ENCODE measurements at regions not wholly inside any gene's neighbourhood (a gene's known extent, or its start where the extent isn't known, plus 50 kb on each side); places are given as distances from the start of the nearest gene placed in this dataset.
"Not testable (repeated sequence)": the region's sequence is repeated elsewhere in the genome, so short reads cannot be mapped to it uniquely, and the experiment has no call there.

GRCh38 chr2:226168496-226169160 is 631.0 kb downstream of the IRS1 start:
- H3K9me3 ChIP-seq = no peaks in the 10 kb centered on the region
- intact Hi-C loops (cut with DNase I) = no loop called here
- TF ChIP-seq CTCF (IDR thresholded peaks at IDR 0.05) = no peak
- no peaks in the 10 kb centered on the region for H3K36me3 ChIP-seq
- H3K4me3 ChIP-seq = no peak overlapping the region
- no peaks in the 10 kb centered on the region for H3K4me1 ChIP-seq
- no peak for ATAC-seq
- no peaks in the 10 kb centered on the region for H3K27me3 ChIP-seq (ENCODE audit: low read depth)
- DNase-seq = no peak
- no peak overlapping the region for H3K27ac ChIP-seq

- Histone ChIP-seq H3K27me3 (ENCODE audit: low read depth) (no peaks in the 10 kb centered on the region), H3K27ac (no peak overlapping the region), H3K4me1 (no peaks in the 10 kb centered on the region), H3K4me3 (no peak overlapping the region), H3K36me3 (no peaks in the 10 kb centered on the region), H3K9me3 (no peaks in the 10 kb centered on the region)
- no peak for DNase-seq
- no peak for TF ChIP-seq CTCF (IDR thresholded peaks at IDR 0.05)
- intact Hi-C loops (cut with DNase I) = no loop called here
- ATAC-seq = no peak
Observed at GRCh38 chr2:226164512-226164911, 635.1 kb downstream of the IRS1 start.

GRCh38 chr2:226160617-226161016 is 639.0 kb downstream of the IRS1 start:
- H3K9me3 ChIP-seq; H3K27me3 ChIP-seq (ENCODE audit: low read depth); DNase-seq; H3K4me3 ChIP-seq; H3K36me3 ChIP-seq; intact Hi-C loops (cut with DNase I); H3K27ac ChIP-seq; H3K4me1 ChIP-seq; ATAC-seq: not testable (repeated sequence)

- no peak overlapping the region for H3K27ac ChIP-seq
- ATAC-seq (no peak), DNase-seq (no peak)
- H3K9me3 ChIP-seq = no peaks in the 10 kb centered on the region
- H3K4me3 ChIP-seq = no peak overlapping the region
- no peaks in the 10 kb centered on the region for H3K27me3 ChIP-seq (ENCODE audit: low read depth)
- TF ChIP-seq CTCF (IDR thresholded peaks at IDR 0.05) = no peak
- H3K36me3 ChIP-seq = no peaks in the 10 kb centered on the region
- intact Hi-C loops (cut with DNase I) = no loop called here
- no peaks in the 10 kb centered on the region for H3K4me1 ChIP-seq
Observed at GRCh38 chr2:226159875-226160479, 639.6 kb downstream of the IRS1 start.

GRCh38 chr2:226158940-226159339 is 640.7 kb downstream of the IRS1 start:
- intact Hi-C loops (cut with DNase I) = no loop called here
- no peak overlapping the region for H3K4me3 ChIP-seq
- no peaks in the 10 kb centered on the region for H3K9me3 ChIP-seq
- TF ChIP-seq CTCF (IDR thresholded peaks at IDR 0.05) = no peak
- no peak for DNase-seq
- H3K4me1 ChIP-seq = no peaks in the 10 kb centered on the region
- H3K27ac ChIP-seq = no peak overlapping the region
- no peaks in the 10 kb centered on the region for H3K36me3 ChIP-seq
- H3K27me3 ChIP-seq (ENCODE audit: low read depth) = no peaks in the 10 kb centered on the region
- ATAC-seq = no peak

GRCh38 chr2:226158229-226158628 is 641.4 kb downstream of the IRS1 start:
- no peak for DNase-seq
- Histone ChIP-seq H3K4me3 (no peak overlapping the region), H3K27me3 (ENCODE audit: low read depth) (no peaks in the 10 kb centered on the region), H3K36me3 (no peaks in the 10 kb centered on the region), H3K4me1 (no peaks in the 10 kb centered on the region), H3K27ac (no peak overlapping the region), H3K9me3 (no peaks in the 10 kb centered on the region)
- intact Hi-C loops (cut with DNase I) = no loop called here
- no peak for ATAC-seq
- no peak for TF ChIP-seq CTCF (IDR thresholded peaks at IDR 0.05)
